ENCODE measurements at regions not wholly inside any gene's neighbourhood (a gene's known extent, or its start where the extent isn't known, plus 50 kb on each side); places are given as distances from the start of the nearest gene placed in this dataset.

GRCh38 chr6:169022079-169022478 is 231.6 kb downstream of the THBS2 start:
- Histone ChIP-seq H3K9me3 (ENCODE audit: low read depth, low read length) (peaks cover under 1% of the 10 kb centered on the region; the same call in 1 of the 2 replicates), H3K4me3 (no peak overlapping the region), H3K36me3 (ENCODE audit: insufficient read depth, low read length) (no peaks in the 10 kb centered on the region), H3K27ac (no peak overlapping the region), H3K9ac (ENCODE audit: insufficient read length) (no peak overlapping the region)
- TF ChIP-seq FOXP2 (optimal IDR thresholded peaks at IDR 0.05; ENCODE audit: control extremely low read depth, extremely low read length, insufficient read depth) (no peak), POLR2AphosphoS5 (IDR thresholded peaks at IDR 0.05; ENCODE audit: borderline replicate concordance, low read depth, low read length) (no peak)
- no peak for DNase-seq (ENCODE audit: low read depth, low spot score)

GRCh38 chr6:169020821-169021220 is 232.8 kb downstream of the THBS2 start:
- Histone ChIP-seq H3K27ac (no peak overlapping the region), H3K9me3 (ENCODE audit: low read depth, low read length) (peaks cover 11% of the 10 kb centered on the region; the same call in 1 of the 2 replicates), H3K9ac (ENCODE audit: insufficient read length) (no peak overlapping the region), H3K36me3 (ENCODE audit: insufficient read depth, low read length) (no peaks in the 10 kb centered on the region), H3K4me3 (no peak overlapping the region)
- no peak for TF ChIP-seq FOXP2 (optimal IDR thresholded peaks at IDR 0.05; ENCODE audit: control extremely low read depth, extremely low read length, insufficient read depth)
- TF ChIP-seq POLR2AphosphoS5 (IDR thresholded peaks at IDR 0.05; ENCODE audit: borderline replicate concordance, low read depth, low read length), result no peak
- TF ChIP-seq EZH2 (IDR thresholded peaks at IDR 0.05), result no peak
- DNase-seq (ENCODE audit: low read depth, low spot score), result no peak

DNA sequence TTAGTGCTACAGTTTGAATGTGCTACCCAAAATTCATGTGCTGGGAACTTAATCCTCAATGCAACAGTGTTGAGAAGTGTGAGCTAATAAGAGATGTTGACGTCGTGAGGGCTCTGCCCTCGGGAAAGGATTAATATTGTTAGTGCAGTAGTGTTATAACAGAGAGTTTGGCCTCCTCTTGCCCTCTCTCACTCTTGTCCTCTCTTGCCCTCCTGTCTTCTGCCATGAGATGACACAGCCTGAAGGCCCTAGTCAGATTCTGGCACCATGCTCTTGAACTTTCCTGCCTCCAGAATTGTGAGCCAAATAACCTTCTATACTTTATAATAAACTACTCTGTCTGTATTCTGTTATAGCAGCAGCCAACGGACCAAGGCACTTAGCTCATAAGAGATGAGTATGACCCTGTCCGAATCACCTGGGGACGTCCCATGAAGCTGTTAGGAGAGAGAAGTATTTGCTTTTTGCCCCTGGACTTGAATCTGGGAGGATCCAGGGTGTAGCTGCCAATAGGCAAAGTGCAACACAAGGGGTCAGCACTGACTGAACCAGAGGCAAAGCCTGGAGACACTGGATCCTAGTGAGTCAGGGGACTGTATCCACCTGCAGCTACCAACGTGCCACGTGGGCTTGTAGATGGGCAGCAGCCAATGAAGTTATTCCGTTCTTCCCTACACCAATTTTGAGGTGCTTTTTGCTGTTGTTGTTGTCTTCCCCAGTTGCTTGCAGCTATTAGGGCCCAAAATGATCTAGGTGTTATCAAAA is 233.7 kb downstream of the THBS2 start:
- no peak for DNase-seq (ENCODE audit: low read depth, low spot score)
- Histone ChIP-seq H3K4me3 (no peak overlapping the region), H3K9me3 (ENCODE audit: low read depth, low read length) (peaks cover 11% of the 10 kb centered on the region; the same call in 1 of the 2 replicates), H3K27ac (no peak overlapping the region), H3K36me3 (ENCODE audit: insufficient read depth, low read length) (no peaks in the 10 kb centered on the region), H3K9ac (ENCODE audit: insufficient read length) (no peak overlapping the region)
- no peak for TF ChIP-seq POLR2AphosphoS5 (IDR thresholded peaks at IDR 0.05; ENCODE audit: borderline replicate concordance, low read depth, low read length)
- TF ChIP-seq EZH2 (IDR thresholded peaks at IDR 0.05), result no peak
- TF ChIP-seq FOXP2 (optimal IDR thresholded peaks at IDR 0.05; ENCODE audit: control extremely low read depth, extremely low read length, insufficient read depth), result no peak

DNA sequence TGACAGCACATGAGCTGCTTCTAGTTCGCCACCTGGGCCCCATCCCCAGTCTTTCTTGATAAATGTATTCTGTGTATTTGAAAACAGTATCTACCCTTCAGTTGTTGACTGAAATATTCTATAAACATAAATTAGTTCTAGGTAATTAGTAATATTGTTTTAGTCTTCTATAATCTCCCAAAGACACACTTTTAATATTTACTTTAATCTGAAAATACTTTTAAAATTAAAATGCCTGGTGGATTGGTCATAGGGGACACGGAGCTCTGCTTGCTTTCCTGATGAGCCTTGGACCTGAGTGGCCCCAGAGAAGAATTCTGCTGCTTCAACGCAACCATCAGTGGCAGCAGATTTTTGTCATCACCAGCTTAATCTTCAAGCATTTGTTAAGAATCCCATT is 234.5 kb downstream of the THBS2 start:
- DNase-seq (ENCODE audit: low read depth, low spot score), result no peak
- TF ChIP-seq EZH2 (IDR thresholded peaks at IDR 0.05) (no peak), FOXP2 (optimal IDR thresholded peaks at IDR 0.05; ENCODE audit: control extremely low read depth, extremely low read length, insufficient read depth) (no peak), POLR2AphosphoS5 (IDR thresholded peaks at IDR 0.05; ENCODE audit: borderline replicate concordance, low read depth, low read length) (no peak)

GRCh38 chr6:169016758-169017157 is 236.9 kb downstream of the THBS2 start:
- DNase-seq (ENCODE audit: low read depth, low spot score), result no peak
- Histone ChIP-seq H3K9ac (ENCODE audit: insufficient read length) (no peak overlapping the region), H3K4me3 (no peak overlapping the region), H3K9me3 (ENCODE audit: low read depth, low read length) (peaks cover 11% of the 10 kb centered on the region; the same call in 1 of the 2 replicates), H3K36me3 (ENCODE audit: insufficient read depth, low read length) (no peaks in the 10 kb centered on the region), H3K27ac (no peak overlapping the region)
- no peak for TF ChIP-seq POLR2AphosphoS5 (IDR thresholded peaks at IDR 0.05; ENCODE audit: borderline replicate concordance, low read depth, low read length)
- TF ChIP-seq FOXP2 (optimal IDR thresholded peaks at IDR 0.05; ENCODE audit: control extremely low read depth, extremely low read length, insufficient read depth), result no peak
- TF ChIP-seq EZH2 (IDR thresholded peaks at IDR 0.05), result no peak

More for the DNA sequence above, 234.5 kb downstream of the THBS2 start:
- no peak overlapping the region for H3K9ac ChIP-seq (ENCODE audit: insufficient read length)
- H3K36me3 ChIP-seq (ENCODE audit: insufficient read depth, low read length), result no peaks in the 10 kb centered on the region
- H3K4me3 ChIP-seq, result no peak overlapping the region
- no peak overlapping the region for H3K27ac ChIP-seq
- H3K9me3 ChIP-seq (ENCODE audit: low read depth, low read length), result peaks cover 11% of the 10 kb centered on the region; the same call in 1 of the 2 replicates

DNA sequence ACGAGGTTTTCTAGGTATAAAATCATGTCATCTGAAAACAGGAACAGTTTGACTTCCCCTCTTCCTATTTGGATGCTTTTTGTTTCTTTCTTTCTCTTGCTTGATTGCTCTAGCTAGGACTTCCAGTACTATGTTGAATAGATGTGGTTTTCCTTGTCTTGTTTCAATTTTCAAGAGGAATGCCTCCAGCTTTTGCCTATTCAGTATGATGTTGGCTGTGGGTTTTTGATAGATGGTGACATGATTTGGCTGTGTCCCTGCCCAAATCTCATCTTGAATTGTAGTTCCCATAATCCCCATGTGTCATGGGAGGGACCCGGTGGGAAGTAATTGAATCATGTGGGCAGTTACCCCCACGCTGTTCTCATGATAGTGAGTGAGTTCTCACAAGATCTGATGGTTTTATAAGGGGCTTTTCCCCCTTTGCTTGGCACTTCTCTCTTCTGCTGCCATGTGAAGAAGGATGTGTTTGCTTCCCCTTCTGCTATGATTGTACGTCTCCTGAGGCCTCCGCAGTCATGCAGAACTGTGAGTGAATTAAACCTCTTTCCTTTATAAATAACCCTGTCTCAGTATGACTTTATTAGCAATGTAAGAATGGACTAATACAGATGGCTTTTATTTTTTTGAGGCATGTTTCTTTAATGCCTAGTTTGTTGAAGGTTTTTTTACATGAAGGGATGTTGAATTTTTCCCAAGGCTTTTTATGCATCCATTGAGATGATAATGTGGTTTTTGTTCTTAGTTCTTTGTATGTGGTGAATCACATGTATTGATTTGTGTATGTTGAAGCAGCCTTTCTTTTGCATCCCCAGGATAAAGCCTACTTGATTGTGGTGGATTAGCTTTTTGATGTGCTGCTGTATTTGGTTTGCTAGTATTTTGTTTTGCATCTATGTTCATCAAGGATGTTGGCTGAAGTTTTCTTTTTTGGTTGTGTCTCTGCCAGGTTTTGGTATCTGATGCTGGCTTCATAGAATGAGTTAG is 239.1 kb downstream of the THBS2 start:
- no peak overlapping the region for H3K27ac ChIP-seq
- H3K36me3 ChIP-seq (ENCODE audit: insufficient read depth, low read length), result no peaks in the 10 kb centered on the region
- no peak for TF ChIP-seq EZH2 (IDR thresholded peaks at IDR 0.05)
- TF ChIP-seq FOXP2 (optimal IDR thresholded peaks at IDR 0.05; ENCODE audit: control extremely low read depth, extremely low read length, insufficient read depth), result no peak
- TF ChIP-seq POLR2AphosphoS5 (IDR thresholded peaks at IDR 0.05; ENCODE audit: borderline replicate concordance, low read depth, low read length), result no peak
- peaks cover 11% of the 10 kb centered on the region; the same call in 1 of the 2 replicates for H3K9me3 ChIP-seq (ENCODE audit: low read depth, low read length)
- H3K9ac ChIP-seq (ENCODE audit: insufficient read length), result no peak overlapping the region
- H3K4me3 ChIP-seq, result no peak overlapping the region
- DNase-seq (ENCODE audit: low read depth, low spot score), result no peak

- H3K4me3 ChIP-seq, result no peak overlapping the region
- H3K36me3 ChIP-seq (ENCODE audit: insufficient read depth, low read length), result no peaks in the 10 kb centered on the region
- no peaks in the 10 kb centered on the region for H3K9me3 ChIP-seq (ENCODE audit: low read depth, low read length)
- TF ChIP-seq POLR2AphosphoS5 (IDR thresholded peaks at IDR 0.05; ENCODE audit: borderline replicate concordance, low read depth, low read length) (no peak), EZH2 (IDR thresholded peaks at IDR 0.05) (no peak), FOXP2 (optimal IDR thresholded peaks at IDR 0.05; ENCODE audit: control extremely low read depth, extremely low read length, insufficient read depth) (no peak)
- no peak overlapping the region for H3K9ac ChIP-seq (ENCODE audit: insufficient read length)
- peak overlapping the region; percentile 48; the same call in 1 of the 2 replicates for H3K27ac ChIP-seq
- DNase-seq (ENCODE audit: low read depth, low spot score), result no peak
These were observed 244.0 kb downstream of the THBS2 start for GRCh38 chr6:169009628-169010027.
